Ovary (tissue), 7 donors: ENCODE measurements at regions not wholly inside any gene's neighbourhood (a gene's known extent, or its start where the extent isn't known, plus 50 kb on each side); places are given as distances from the start of the nearest gene placed in this dataset.

ENCODE experiments used
- DNase-seq, 5 donors: peaks; one replicate each; pipeline ENCODE4 v3.0.0-alpha.2; 2019 to 2020
- H3K27ac ChIP-seq, 2 donors: fragments of 200-600 bp; one replicate each; pipeline versions ENCODE4 v1.5.1 to v1.8.0; 2019 to 2022
- H3K27me3 ChIP-seq: fragments of 200-600 bp; one replicate; pipeline ENCODE4 v1.8.0; 2022
- H3K36me3 ChIP-seq: fragments of 200-600 bp; sonication (generic); one replicate; pipeline ENCODE4 v1.5.1; 2019
- H3K4me1 ChIP-seq: one replicate; pipeline ENCODE4 v1.8.1; 2013; ENCODE audit warnings: mild to moderate bottlenecking, moderate library complexity; ENCODE audit not compliant: insufficient read depth
- H3K4me3 ChIP-seq: fragments of 200-600 bp; sonication (generic); one replicate; pipeline ENCODE4 v1.5.1; 2017
- H3K9me3 ChIP-seq, 2 donors: fragments of 200-600 bp in 1 of 2; sonication (generic) in 1 of 2; one replicate each; pipeline versions ENCODE4 v1.5.1 to v1.8.1; 2013 to 2019; ENCODE audit warnings: mild to moderate bottlenecking in 1 of 2, moderate library complexity in 1 of 2
- CTCF ChIP-seq, 3 donors: fragments of 450-650 bp in 2 of 3; fragments of 200-600 bp in 1 of 3; IDR thresholded peaks; one replicate each; pipeline versions ENCODE4 v1.5.1 to v1.8.0; 2016 to 2022; ENCODE audit warnings: antibody characterized with exemption in 3 of 3, mild to moderate bottlenecking in 1 of 3
- EP300 ChIP-seq: sonication (generic); formaldehyde crosslinking; IDR thresholded peaks from one replicate; pipeline ENCODE4 v1.6.1; 2017; ENCODE audit warnings: antibody characterized with exemption
- POLR2A ChIP-seq: fragments of 450-650 bp; IDR thresholded peaks from one replicate; pipeline ENCODE4 v1.6.1; 2017; ENCODE audit warnings: antibody characterized with exemption, mild to moderate bottlenecking, moderate library complexity
- WGBS, 3 donors: extraction: QIAGEN DNeasy Blood & Tissue Kit in 1 of 3; methylation state at CpG; one replicate each; pipeline versions ENCODE4 v1.1.5 to v1.1.7; 2013 to 2017; 5-methylcytosine and 5-hydroxymethylcytosine counted together
- intact Hi-C, 4 donors: fragments of 100-400 bp; cut with DNase I; formaldehyde crosslinking; loops; one replicate each; pipeline versions ENCODE4 v1.11.0 to v1.15.1; 2022 to 2023
- donor health status: DM: no; HTN: no; CAD: no; lungs with moderate emphysema.
- donor health status: DM: no; HTN: no; CAD: no.
- donor health status: Bipolar disorder and iron deficiency.
- donor health status: DM: no; HTN: no; CAD: no.
- donor health status: DM: yes; HTN: yes; CAD: no.

GRCh38 chr7:85608804-85609203 lies 421.9 kb upstream of the SEMA3D start:
- intact Hi-C loops, result no loop called here
- DNase-seq, result no peak
- H3K27ac ChIP-seq, result no peak overlapping the region

GRCh38 chr7:85602196-85602595 lies 415.3 kb upstream of the SEMA3D start:
- no peak for DNase-seq
- H3K27ac ChIP-seq, result no peak overlapping the region
- H3K27me3 ChIP-seq, result no peaks in the 10 kb centered on the region
- no peak for TF ChIP-seq EP300
- no peak for TF ChIP-seq CTCF (IDR thresholded peaks at IDR 0.05)
- TF ChIP-seq POLR2A, result no peak
- no peak overlapping the region for H3K4me3 ChIP-seq
- H3K36me3 ChIP-seq, result no peaks in the 10 kb centered on the region
- no peaks in the 10 kb centered on the region for H3K9me3 ChIP-seq
- no peaks in the 10 kb centered on the region for H3K4me1 ChIP-seq
- intact Hi-C loops, result no loop called here
- 53 to 71% (median 63%) methylated on average over 2 of the region's 2 CpGs for WGBS, 3 donors

More at GRCh38 chr7:85608804-85609203, 421.9 kb upstream of the SEMA3D start:
- no peaks in the 10 kb centered on the region for H3K4me1 ChIP-seq
- TF ChIP-seq POLR2A, result no peak
- no peak for TF ChIP-seq CTCF (IDR thresholded peaks at IDR 0.05)
- no peak for TF ChIP-seq EP300
- H3K27me3 ChIP-seq, result no peaks in the 10 kb centered on the region
- no peak overlapping the region for H3K4me3 ChIP-seq
- H3K36me3 ChIP-seq, result no peaks in the 10 kb centered on the region
- no peaks in the 10 kb centered on the region for H3K9me3 ChIP-seq

- Histone ChIP-seq H3K4me3 (no peak overlapping the region), H3K4me1 (no peaks in the 10 kb centered on the region), H3K9me3 (no peaks in the 10 kb centered on the region), H3K27me3 (no peaks in the 10 kb centered on the region), H3K36me3 (no peaks in the 10 kb centered on the region), H3K27ac (no peak overlapping the region)
- intact Hi-C loops, result no loop called here
- 51 to 52% (median 52%) methylated on average over 3 of the region's 3 CpGs for WGBS, 3 donors
- no peak for DNase-seq
- no peak for TF ChIP-seq CTCF (IDR thresholded peaks at IDR 0.05)
These were observed 413.5 kb upstream of the SEMA3D start for GRCh38 chr7:85600395-85600794.

GRCh38 chr7:85596827-85597226 lies 410.0 kb upstream of the SEMA3D start:
- intact Hi-C loops, result no loop called here
- Histone ChIP-seq H3K4me3 (no peak overlapping the region), H3K9me3 (no peaks in the 10 kb centered on the region), H3K27me3 (no peaks in the 10 kb centered on the region), H3K36me3 (no peaks in the 10 kb centered on the region), H3K27ac (no peak overlapping the region), H3K4me1 (no peaks in the 10 kb centered on the region)
- no peak for TF ChIP-seq EP300
- TF ChIP-seq POLR2A, result no peak
- no peak for TF ChIP-seq CTCF (IDR thresholded peaks at IDR 0.05)
- DNase-seq, result no peak
- 44 to 85% (median 67%) methylated on average over 2 of the region's 2 CpGs for WGBS, 3 donors

- no peak overlapping the region for H3K27ac ChIP-seq
These were observed 408.9 kb upstream of the SEMA3D start for GRCh38 chr7:85595750-85596178.

More at GRCh38 chr7:85595750-85596178, 408.9 kb upstream of the SEMA3D start:
- TF ChIP-seq POLR2A (no peak), CTCF (IDR thresholded peaks at IDR 0.05) (no peak), EP300 (no peak)
- H3K4me1 ChIP-seq, result no peaks in the 10 kb centered on the region
- no peaks in the 10 kb centered on the region for H3K27me3 ChIP-seq
- H3K9me3 ChIP-seq, result no peaks in the 10 kb centered on the region
- no peak for DNase-seq
- no peak overlapping the region for H3K4me3 ChIP-seq
- intact Hi-C loops, result no loop called here
- no peaks in the 10 kb centered on the region for H3K36me3 ChIP-seq
